Neural cell (in vitro differentiated cells): ENCODE measurements at regions not wholly inside any gene's neighbourhood (a gene's known extent, or its start where the extent isn't known, plus 50 kb on each side); places are given as distances from the start of the nearest gene placed in this dataset.

Experiments
- CTCF ChIP-seq: fragments of 450-650 bp; IDR thresholded peaks from 2 replicates; pipeline ENCODE4 v1.5.1; 2014; ENCODE audit warnings: antibody characterized with exemption, mild to moderate bottlenecking, moderate library complexity; ENCODE audit not compliant: poor library complexity, severe bottlenecking
- EZH2 ChIP-seq: fragments of 200-600, 300-800 bp; shearing (Covaris generic), sonication (generic); IDR thresholded peaks from 2 replicates; pipeline ENCODE4 v1.6.1; 2014; ENCODE audit warnings: antibody characterized with exemption, low read length, borderline replicate concordance, mild to moderate bottlenecking; ENCODE audit not compliant: insufficient read depth, poor library complexity, severe bottlenecking
- MXI1 ChIP-seq: fragments of 450-650 bp; conservative IDR thresholded peaks from 2 replicates; pipeline ENCODE4 v1.6.1; 2014; ENCODE audit warnings: antibody characterized with exemption, mild to moderate bottlenecking; ENCODE audit not compliant: poor library complexity, severe bottlenecking
- TAF1 ChIP-seq: IDR thresholded peaks from 2 replicates; pipeline ENCODE4 v1.6.1; 2012; ENCODE audit warnings: low read depth

GRCh38 chr9:78954286-78954685 lies 617.5 kb upstream of the TLE4 start:
- no peak for TF ChIP-seq CTCF
- TF ChIP-seq MXI1, result no peak
- TF ChIP-seq EZH2, result no peak
- no peak for TF ChIP-seq TAF1
